B cell (primary cell): ENCODE measurements at regions not wholly inside any gene's neighbourhood (a gene's known extent, or its start where the extent isn't known, plus 50 kb on each side); places are given as distances from the start of the nearest gene placed in this dataset.

ENCODE experiments used
- ATAC-seq: fragments of 200-7000 bp; cut with Tn5 transposase; one replicate; pipeline ENCODE4 v1.10.0; 2021; ENCODE audit warnings: low read depth, mild to moderate bottlenecking, moderate number of reproducible peaks, moderate library complexity
- CTCF ChIA-PET: fragments of 350-600 bp; sonication (Branson Sonifier 250); formaldehyde crosslinking; loops from one replicate; lab custom pipeline; 2021; ENCODE audit warnings: antibody characterized with exemption, inconsistent platforms; lab: Charles Lee
- POLR2A ChIA-PET: fragments of 350-600 bp; sonication (Branson Sonifier 250); formaldehyde crosslinking; loops from one replicate; lab custom pipeline; 2021; ENCODE audit warnings: antibody characterized with exemption; lab: Charles Lee
- DNase-seq: peaks from one replicate; pipeline ENCODE4 v3.0.0; 2013
- H2AFZ ChIP-seq: 2 replicates; pipeline ENCODE4 v1.6.1; 2012; ENCODE audit warnings: mild to moderate bottlenecking, low read depth, low read length; ENCODE audit not compliant: insufficient read depth, poor library complexity, severe bottlenecking
- H3K27ac ChIP-seq, 2 donors: 1 replicate in 1 of 2; 2 replicates in 1 of 2; pipeline ENCODE4 v1.5.1; 2012 to 2013; ENCODE audit warnings: low read length in 2 of 2, mild to moderate bottlenecking in 2 of 2, moderate library complexity in 1 of 2
- H3K27me3 ChIP-seq, 4 experiments: fragments of 200-600 bp in 1 of 4; sonication (generic) in 1 of 4; replicated peaks in 1 of 4; 1 replicate in 2 of 4; 2 replicates in 2 of 4; pipeline versions ENCODE4 v1.6.1 to v1.7.0; 2013 to 2016; ENCODE audit warnings: low read length in 3 of 4, mild to moderate bottlenecking in 2 of 4, mixed read lengths in 1 of 4, moderate library complexity in 1 of 4; ENCODE audit not compliant: insufficient read depth in 4 of 4, control insufficient read depth in 3 of 4; ENCODE audit errors: control extremely low read depth in 1 of 4
- H3K36me3 ChIP-seq, 2 experiments: replicated peaks in 1 of 2; 1 replicate in 1 of 2; 2 replicates in 1 of 2; pipeline versions ENCODE4 v1.6.1 to v1.7.1; 2013; ENCODE audit warnings: low read length in 1 of 2; ENCODE audit not compliant: insufficient read depth in 2 of 2, control insufficient read depth in 1 of 2; ENCODE audit errors: control extremely low read depth in 1 of 2, extremely low read depth in 1 of 2
- H3K4me1 ChIP-seq, 2 donors: fragments of 200-600 bp in 1 of 2; sonication (generic) in 1 of 2; 1 replicate in 1 of 2; 2 replicates in 1 of 2; pipeline versions ENCODE4 v1.5.1 to v1.6.1; 2013 to 2017; ENCODE audit warnings: low read length in 2 of 2; ENCODE audit not compliant: control insufficient read depth in 2 of 2, insufficient read depth in 2 of 2
- H3K4me2 ChIP-seq: replicated peaks from 2 replicates; pipeline ENCODE3; 2012; ENCODE audit warnings: mild to moderate bottlenecking, low read depth, low read length; ENCODE audit not compliant: poor library complexity, severe bottlenecking
- H3K4me3 ChIP-seq, 5 experiments: fragments of 200-600 bp in 1 of 5; sonication (generic) in 1 of 5; 1 replicate in 3 of 5; 2 replicates in 2 of 5; pipeline versions ENCODE4 v1.5.1 to v1.7.0; 2011 to 2016; ENCODE audit warnings: low read length in 4 of 5, mild to moderate bottlenecking in 4 of 5, low read depth in 2 of 5, control low read depth in 1 of 5, moderate library complexity in 1 of 5; ENCODE audit not compliant: insufficient read depth in 1 of 5; ENCODE audit errors: control extremely low read depth in 1 of 5, extremely low read depth in 1 of 5
- H3K79me2 ChIP-seq: fragments of 200-600 bp; sonication (generic); one replicate; pipeline ENCODE4 v1.6.0; 2016; ENCODE audit warnings: low read length; ENCODE audit not compliant: control insufficient read depth, insufficient read depth
- H3K9ac ChIP-seq: fragments of 200-600 bp; sonication (generic); 2 replicates; pipeline ENCODE4 v1.6.1; 2017; ENCODE audit warnings: mild to moderate bottlenecking, low read length, moderate library complexity
- H3K9me3 ChIP-seq, 3 donors: one replicate each; pipeline versions ENCODE4 v1.6.1 to v1.7.1; 2013; ENCODE audit warnings: low read length in 2 of 3; ENCODE audit not compliant: control insufficient read depth in 2 of 3, insufficient read depth in 1 of 3; ENCODE audit errors: control extremely low read depth in 1 of 3
- H4K20me1 ChIP-seq: 2 replicates; pipeline ENCODE4 v1.6.0; 2012; ENCODE audit warnings: mild to moderate bottlenecking, low read length; ENCODE audit not compliant: insufficient read depth, control insufficient read depth, poor library complexity, severe bottlenecking
- H3K27ac Mint-ChIP-seq: one replicate; pipeline ENCODE4 v1.8.0; 2021; ENCODE audit warnings: mixed read lengths
- H3K27me3 Mint-ChIP-seq: one replicate; pipeline ENCODE4 v1.8.0; 2021; ENCODE audit warnings: mixed read lengths
- H3K4me1 Mint-ChIP-seq: one replicate; pipeline ENCODE4 v1.8.0; 2021; ENCODE audit warnings: mixed read lengths
- H3K4me3 Mint-ChIP-seq: one replicate; pipeline ENCODE4 v1.8.0; 2021; ENCODE audit warnings: mixed read lengths
- H3K9me3 Mint-ChIP-seq: one replicate; pipeline ENCODE4 v1.8.0; 2022; ENCODE audit warnings: mixed read lengths; ENCODE audit not compliant: insufficient read depth
- EZH2 ChIP-seq: IDR thresholded peaks from 2 replicates; pipeline ENCODE4 v1.6.1; 2012; ENCODE audit warnings: borderline replicate concordance, low read depth, mild to moderate bottlenecking, moderate library complexity, low read length; ENCODE audit not compliant: insufficient read depth, poor library complexity, severe bottlenecking
- WGBS: methylation state at CpG from one replicate; pipeline ENCODE4 v1.1.5; 2013; ENCODE audit warnings: missing lambda C conversion rate; ENCODE audit not compliant: insufficient coverage; 5-methylcytosine and 5-hydroxymethylcytosine counted together
- intact Hi-C: fragments of 100-400 bp; cut with micrococcal nuclease; formaldehyde crosslinking; loops from one replicate; pipeline ENCODE4 v1.10.0; 2022
- TF ChIP-seq, protein P1 (sequence below): fragments of 200-600 bp; IDR thresholded peaks from one replicate; pipeline ENCODE4 v1.8.0; 2022; ENCODE audit warnings: antibody characterized with exemption, mild to moderate bottlenecking

DNA sequence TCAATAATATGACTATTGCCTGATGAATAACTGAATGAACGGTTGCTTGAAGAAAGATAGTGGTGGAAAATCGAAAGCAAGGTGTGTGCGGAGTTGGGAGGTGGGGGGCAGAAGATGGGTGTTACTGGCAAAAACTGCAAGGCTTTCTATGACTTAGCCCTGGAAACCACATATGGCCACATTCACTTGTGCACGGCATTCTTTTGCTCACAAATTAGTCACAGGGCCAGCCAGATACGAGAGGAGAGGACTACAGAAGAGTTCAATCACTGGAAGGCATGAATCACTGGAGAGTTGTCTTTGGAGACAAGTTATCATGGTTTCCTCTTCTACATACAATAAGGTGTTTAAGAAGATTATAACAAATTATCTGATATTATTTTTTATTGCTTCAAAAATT, 626.5 kb upstream of the CPEB2 start:
- H4K20me1 ChIP-seq: no peaks in the 10 kb centered on the region
- H3K36me3 ChIP-seq: no peaks in the 10 kb centered on the region
- no peaks in the 10 kb centered on the region for H3K27me3 Mint-ChIP-seq
- DNase-seq: no peak
- H2AFZ ChIP-seq: no peak overlapping the region
- 100% methylated on average over 1 of the region's 5 CpGs for WGBS
- no peaks in the 10 kb centered on the region for H3K9me3 ChIP-seq
- no peaks in the 10 kb centered on the region for H3K4me1 ChIP-seq
- H3K4me3 ChIP-seq: no peak overlapping the region
- TF ChIP-seq, protein P1, sequence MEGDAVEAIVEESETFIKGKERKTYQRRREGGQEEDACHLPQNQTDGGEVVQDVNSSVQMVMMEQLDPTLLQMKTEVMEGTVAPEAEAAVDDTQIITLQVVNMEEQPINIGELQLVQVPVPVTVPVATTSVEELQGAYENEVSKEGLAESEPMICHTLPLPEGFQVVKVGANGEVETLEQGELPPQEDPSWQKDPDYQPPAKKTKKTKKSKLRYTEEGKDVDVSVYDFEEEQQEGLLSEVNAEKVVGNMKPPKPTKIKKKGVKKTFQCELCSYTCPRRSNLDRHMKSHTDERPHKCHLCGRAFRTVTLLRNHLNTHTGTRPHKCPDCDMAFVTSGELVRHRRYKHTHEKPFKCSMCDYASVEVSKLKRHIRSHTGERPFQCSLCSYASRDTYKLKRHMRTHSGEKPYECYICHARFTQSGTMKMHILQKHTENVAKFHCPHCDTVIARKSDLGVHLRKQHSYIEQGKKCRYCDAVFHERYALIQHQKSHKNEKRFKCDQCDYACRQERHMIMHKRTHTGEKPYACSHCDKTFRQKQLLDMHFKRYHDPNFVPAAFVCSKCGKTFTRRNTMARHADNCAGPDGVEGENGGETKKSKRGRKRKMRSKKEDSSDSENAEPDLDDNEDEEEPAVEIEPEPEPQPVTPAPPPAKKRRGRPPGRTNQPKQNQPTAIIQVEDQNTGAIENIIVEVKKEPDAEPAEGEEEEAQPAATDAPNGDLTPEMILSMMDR: no peak
- TF ChIP-seq EZH2: no peak
- CTCF ChIA-PET: no interaction called here
- no peak overlapping the region for H3K4me3 Mint-ChIP-seq
- no peaks in the 10 kb centered on the region for H3K27me3 ChIP-seq
- H3K27ac Mint-ChIP-seq: no peak overlapping the region
- H3K79me2 ChIP-seq: no peaks in the 10 kb centered on the region
- no peak for ATAC-seq
- no peak overlapping the region for H3K9ac ChIP-seq
- H3K4me1 Mint-ChIP-seq: no peaks in the 10 kb centered on the region
- H3K9me3 Mint-ChIP-seq: no peaks in the 10 kb centered on the region
- no peak overlapping the region for H3K27ac ChIP-seq
- POLR2A ChIA-PET: no interaction called here
- intact Hi-C loops: no loop called here
- H3K4me2 ChIP-seq: no peak overlapping the region

DNA sequence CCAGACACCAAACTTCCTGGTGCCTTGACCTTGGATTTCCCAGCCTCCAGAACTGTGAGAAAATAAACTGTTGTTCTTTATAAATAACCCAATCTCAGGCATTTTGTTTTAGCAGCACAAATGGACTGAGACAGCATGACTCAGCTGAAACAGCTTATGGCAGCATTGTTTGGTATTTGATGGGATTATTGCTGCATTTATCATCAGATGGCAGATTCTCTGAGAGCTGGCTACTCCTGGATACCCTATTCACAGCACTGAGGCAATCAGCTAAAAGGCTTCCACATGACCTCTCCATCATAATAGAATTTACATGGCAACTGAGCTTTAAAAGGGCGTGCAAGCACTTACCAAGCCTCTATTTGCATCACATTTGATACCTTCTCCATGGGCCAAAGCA, 623.1 kb upstream of the CPEB2 start:
- Mint-ChIP-seq H3K9me3 (no peaks in the 10 kb centered on the region), H3K27ac (no peak overlapping the region), H3K27me3 (no peaks in the 10 kb centered on the region), H3K4me3 (no peak overlapping the region), H3K4me1 (peaks cover 3% of the 10 kb centered on the region)
- H4K20me1 ChIP-seq: no peaks in the 10 kb centered on the region
- ATAC-seq (no peak), DNase-seq (no peak)
- intact Hi-C loops: no loop called here
- no peaks in the 10 kb centered on the region for H3K36me3 ChIP-seq
- H3K9me3 ChIP-seq: no peaks in the 10 kb centered on the region
- H3K79me2 ChIP-seq: no peaks in the 10 kb centered on the region
- no peak overlapping the region for H3K9ac ChIP-seq
- ChIA-PET POLR2A (no interaction called here), CTCF (no interaction called here)
- H3K4me3 ChIP-seq: no peak overlapping the region
- H3K27ac ChIP-seq: no peak overlapping the region
- H2AFZ ChIP-seq: no peak overlapping the region
- TF ChIP-seq EZH2: no peak
- TF ChIP-seq, protein P1: no peak
- no peaks in the 10 kb centered on the region for H3K27me3 ChIP-seq
- H3K4me1 ChIP-seq: no peaks in the 10 kb centered on the region
- no CpG with 5 or more reads among the region's 1 CpG for WGBS
- no peak overlapping the region for H3K4me2 ChIP-seq
